Epithelial cell of prostate (primary cell): ENCODE measurements at regions not wholly inside any gene's neighbourhood (a gene's known extent, or its start where the extent isn't known, plus 50 kb on each side); places are given as distances from the start of the nearest gene placed in this dataset.

Experiments used
- DNase-seq: peaks from one replicate; pipeline ENCODE4 v3.0.0-alpha.2; 2011; ENCODE audit warnings: low read depth, low spot score
- H3K27ac ChIP-seq: fragments of 450-650 bp; 2 replicates; pipeline ENCODE4 v1.5.1; 2017; ENCODE audit warnings: mild to moderate bottlenecking

GRCh38 chr5:43769571-43770355 is 166.8 kb downstream of the NNT start:
- DNase-seq, result no peak
- no peak overlapping the region for H3K27ac ChIP-seq
